ENCODE measurements at regions not wholly inside any gene's neighbourhood (a gene's known extent, or its start where the extent isn't known, plus 50 kb on each side); places are given as distances from the start of the nearest gene placed in this dataset.

DNA sequence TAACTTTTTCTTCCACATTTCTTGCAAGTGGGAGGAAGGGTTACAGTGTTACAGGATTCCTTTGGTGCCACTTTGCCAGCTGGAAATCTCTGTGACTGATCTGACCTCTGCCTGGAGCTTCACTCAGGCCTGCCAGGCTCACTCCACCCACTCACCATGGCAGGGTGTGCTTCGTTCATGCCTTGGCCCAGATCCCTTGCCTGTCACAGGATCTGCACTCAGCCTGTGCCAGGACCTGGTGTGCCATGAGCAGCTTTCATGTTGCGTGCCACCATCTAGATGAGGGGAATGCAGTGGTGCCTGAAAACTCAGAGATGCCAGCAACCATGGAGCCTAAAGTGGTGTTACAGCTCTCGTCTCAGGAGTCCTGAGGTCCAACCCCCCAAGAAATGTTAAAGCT, 2596.4 kb downstream of the PCDH7 start:
- POLR2A ChIA-PET, result no interaction called here

DNA sequence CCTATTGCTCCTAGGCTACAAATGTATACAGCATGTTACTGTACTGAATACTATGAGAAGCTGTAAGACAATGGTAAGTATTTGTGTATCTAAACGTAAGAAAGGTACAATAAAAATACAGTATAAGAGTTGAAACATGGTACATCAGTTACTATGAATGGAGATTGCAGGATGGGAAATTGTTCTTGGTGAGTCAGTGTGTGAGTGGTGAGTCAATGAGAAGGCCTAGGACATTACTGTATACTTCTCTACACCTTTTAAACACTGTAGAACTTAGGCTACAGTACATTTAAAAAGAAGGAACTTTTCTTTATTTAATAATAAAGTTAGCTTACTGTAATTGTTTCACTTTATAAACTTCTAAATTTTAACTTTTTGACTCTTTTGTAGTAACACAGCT, 2603.2 kb downstream of the PCDH7 start:
- H3K4me3 ChIP-seq (ENCODE audit: low read length), result no peak overlapping the region
- Mint-ChIP-seq H3K27me3 (no peaks in the 10 kb centered on the region), H3K4me3 (no peak overlapping the region), H3K9me3 (peaks cover 17% of the 10 kb centered on the region), H3K27ac (no peak overlapping the region), H3K36me3 (ENCODE audit: low read depth) (no peaks in the 10 kb centered on the region), H3K4me1 (ENCODE audit: low read depth) (no peaks in the 10 kb centered on the region)
- ChIA-PET CTCF (no interaction called here), POLR2A (no interaction called here)
- DNase-seq (no peak), ATAC-seq (ENCODE audit: poor library complexity) (no peak)
- no peaks in the 10 kb centered on the region for H3K4me1 ChIP-seq (ENCODE audit: insufficient read depth, low read length)
- intact Hi-C loops (cut with DNase I, micrococcal nuclease), result no loop called here
- TF ChIP-seq, protein P1, sequence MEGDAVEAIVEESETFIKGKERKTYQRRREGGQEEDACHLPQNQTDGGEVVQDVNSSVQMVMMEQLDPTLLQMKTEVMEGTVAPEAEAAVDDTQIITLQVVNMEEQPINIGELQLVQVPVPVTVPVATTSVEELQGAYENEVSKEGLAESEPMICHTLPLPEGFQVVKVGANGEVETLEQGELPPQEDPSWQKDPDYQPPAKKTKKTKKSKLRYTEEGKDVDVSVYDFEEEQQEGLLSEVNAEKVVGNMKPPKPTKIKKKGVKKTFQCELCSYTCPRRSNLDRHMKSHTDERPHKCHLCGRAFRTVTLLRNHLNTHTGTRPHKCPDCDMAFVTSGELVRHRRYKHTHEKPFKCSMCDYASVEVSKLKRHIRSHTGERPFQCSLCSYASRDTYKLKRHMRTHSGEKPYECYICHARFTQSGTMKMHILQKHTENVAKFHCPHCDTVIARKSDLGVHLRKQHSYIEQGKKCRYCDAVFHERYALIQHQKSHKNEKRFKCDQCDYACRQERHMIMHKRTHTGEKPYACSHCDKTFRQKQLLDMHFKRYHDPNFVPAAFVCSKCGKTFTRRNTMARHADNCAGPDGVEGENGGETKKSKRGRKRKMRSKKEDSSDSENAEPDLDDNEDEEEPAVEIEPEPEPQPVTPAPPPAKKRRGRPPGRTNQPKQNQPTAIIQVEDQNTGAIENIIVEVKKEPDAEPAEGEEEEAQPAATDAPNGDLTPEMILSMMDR (IDR thresholded peaks at IDR 0.05), result no peak
- H3K27me3 ChIP-seq (ENCODE audit: control insufficient read depth in 1 of 2, insufficient read depth in 2 of 2, low read length in 2 of 2), result no peaks in the 10 kb centered on the region
- H3K36me3 ChIP-seq (ENCODE audit: insufficient read depth, low read length), result no peaks in the 10 kb centered on the region
- H3K9me3 ChIP-seq (ENCODE audit: control insufficient read depth in 1 of 2, insufficient read depth in 1 of 2, low read length in 2 of 2), result no peaks in the 10 kb centered on the region
- H3K27ac ChIP-seq (ENCODE audit: low read depth in 1 of 2, low read length in 2 of 2), result no peak overlapping the region

More for the DNA sequence above, 2596.4 kb downstream of the PCDH7 start:
- no peaks in the 10 kb centered on the region for H3K4me1 Mint-ChIP-seq (ENCODE audit: low read depth)
- Histone ChIP-seq H3K4me3 (ENCODE audit: low read length) (no peak overlapping the region), H3K27ac (ENCODE audit: low read depth in 1 of 2, low read length in 2 of 2) (no peak overlapping the region), H3K4me1 (ENCODE audit: insufficient read depth, low read length) (no peaks in the 10 kb centered on the region), H3K36me3 (ENCODE audit: insufficient read depth, low read length) (no peaks in the 10 kb centered on the region), H3K27me3 (ENCODE audit: control insufficient read depth in 1 of 2, insufficient read depth in 2 of 2, low read length in 2 of 2) (no peaks in the 10 kb centered on the region), H3K9me3 (ENCODE audit: control insufficient read depth in 1 of 2, insufficient read depth in 1 of 2, low read length in 2 of 2) (peaks cover 6 to 7% of the 10 kb centered on the region in 2 experiments)
- no peak for DNase-seq
- no peaks in the 10 kb centered on the region for H3K36me3 Mint-ChIP-seq (ENCODE audit: low read depth)
- no peaks in the 10 kb centered on the region for H3K27me3 Mint-ChIP-seq
- TF ChIP-seq, protein P1 (IDR thresholded peaks at IDR 0.05), result no peak
- H3K9me3 Mint-ChIP-seq, result peaks cover 13% of the 10 kb centered on the region
- no peak overlapping the region for H3K4me3 Mint-ChIP-seq
- no peak for ATAC-seq (ENCODE audit: poor library complexity)
- H3K27ac Mint-ChIP-seq, result no peak overlapping the region
- intact Hi-C loops (cut with DNase I, micrococcal nuclease), result no loop called here
- CTCF ChIA-PET, result no interaction called here

DNA sequence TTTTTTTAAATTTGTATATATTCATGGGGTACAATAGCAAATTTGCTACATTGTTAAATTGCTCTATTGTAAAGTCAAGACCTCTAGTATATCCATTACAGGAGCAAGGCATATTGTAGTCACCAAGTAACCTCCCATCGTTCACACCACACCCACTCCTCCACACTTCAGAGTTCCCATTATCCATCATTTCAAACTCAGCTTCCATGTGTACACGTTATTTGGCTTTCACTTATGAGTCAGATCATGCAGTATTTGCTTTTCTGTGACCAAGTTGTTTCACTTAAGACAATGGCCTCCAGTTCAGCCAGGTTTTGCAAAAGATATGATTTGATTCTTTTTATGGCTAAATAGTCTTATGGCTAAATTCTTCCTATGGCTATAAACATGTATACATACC, 2614.2 kb downstream of the PCDH7 start:
- intact Hi-C loops (cut with DNase I, micrococcal nuclease), result no loop called here
- ATAC-seq (ENCODE audit: poor library complexity) (no peak), DNase-seq (no peak)
- no peaks in the 10 kb centered on the region for H3K27me3 ChIP-seq (ENCODE audit: control insufficient read depth in 1 of 2, insufficient read depth in 2 of 2, low read length in 2 of 2)
- no peak overlapping the region for H3K27ac Mint-ChIP-seq
- no peak overlapping the region for H3K4me3 Mint-ChIP-seq
- H3K4me3 ChIP-seq (ENCODE audit: low read length), result no peak overlapping the region
- H3K4me1 Mint-ChIP-seq (ENCODE audit: low read depth), result no peaks in the 10 kb centered on the region
- H3K9me3 ChIP-seq (ENCODE audit: control insufficient read depth in 1 of 2, insufficient read depth in 1 of 2, low read length in 2 of 2), result peaks cover 8 to 12% of the 10 kb centered on the region in 2 experiments
- TF ChIP-seq, protein P1 (IDR thresholded peaks at IDR 0.05), result no peak
- H3K36me3 Mint-ChIP-seq (ENCODE audit: low read depth), result no peaks in the 10 kb centered on the region
- H3K4me1 ChIP-seq (ENCODE audit: insufficient read depth, low read length), result no peaks in the 10 kb centered on the region
- ChIA-PET CTCF (no interaction called here), POLR2A (no interaction called here)
- H3K9me3 Mint-ChIP-seq, result peaks cover 19% of the 10 kb centered on the region
- H3K27ac ChIP-seq (ENCODE audit: low read depth in 1 of 2, low read length in 2 of 2), result no peak overlapping the region
- no peaks in the 10 kb centered on the region for H3K36me3 ChIP-seq (ENCODE audit: insufficient read depth, low read length)
- H3K27me3 Mint-ChIP-seq, result no peaks in the 10 kb centered on the region
